ENCODE measurements at regions not wholly inside any gene's neighbourhood (a gene's known extent, or its start where the extent isn't known, plus 50 kb on each side); places are given as distances from the start of the nearest gene placed in this dataset.

GRCh38 chr17:56679777-56680422, 86.4 kb downstream of the NOG start:
- TF ChIP-seq, protein P1, sequence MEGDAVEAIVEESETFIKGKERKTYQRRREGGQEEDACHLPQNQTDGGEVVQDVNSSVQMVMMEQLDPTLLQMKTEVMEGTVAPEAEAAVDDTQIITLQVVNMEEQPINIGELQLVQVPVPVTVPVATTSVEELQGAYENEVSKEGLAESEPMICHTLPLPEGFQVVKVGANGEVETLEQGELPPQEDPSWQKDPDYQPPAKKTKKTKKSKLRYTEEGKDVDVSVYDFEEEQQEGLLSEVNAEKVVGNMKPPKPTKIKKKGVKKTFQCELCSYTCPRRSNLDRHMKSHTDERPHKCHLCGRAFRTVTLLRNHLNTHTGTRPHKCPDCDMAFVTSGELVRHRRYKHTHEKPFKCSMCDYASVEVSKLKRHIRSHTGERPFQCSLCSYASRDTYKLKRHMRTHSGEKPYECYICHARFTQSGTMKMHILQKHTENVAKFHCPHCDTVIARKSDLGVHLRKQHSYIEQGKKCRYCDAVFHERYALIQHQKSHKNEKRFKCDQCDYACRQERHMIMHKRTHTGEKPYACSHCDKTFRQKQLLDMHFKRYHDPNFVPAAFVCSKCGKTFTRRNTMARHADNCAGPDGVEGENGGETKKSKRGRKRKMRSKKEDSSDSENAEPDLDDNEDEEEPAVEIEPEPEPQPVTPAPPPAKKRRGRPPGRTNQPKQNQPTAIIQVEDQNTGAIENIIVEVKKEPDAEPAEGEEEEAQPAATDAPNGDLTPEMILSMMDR (IDR thresholded peaks at IDR 0.05), result no peak
- TF ChIP-seq POLR2A (IDR thresholded peaks at IDR 0.05), result no peak

All from body of pancreas (tissue), 4 donors.